SK-N-SH treated with all-trans-retinoic acid at 6 μM for 48 hours (cell line): ENCODE measurements at regions not wholly inside any gene's neighbourhood (a gene's known extent, or its start where the extent isn't known, plus 50 kb on each side); places are given as distances from the start of the nearest gene placed in this dataset.

Experiments used
- ATAC-seq: fragments of 200-7000 bp; cut with Tn5 transposase; 3 replicates; pipeline ENCODE4 v1.9.1; 2020; ENCODE audit warnings: mild to moderate bottlenecking, moderate library complexity
- ARNTL ChIP-seq: fragments of 450-650 bp; formaldehyde crosslinking; IDR thresholded peaks from 2 replicates; pipeline ENCODE4 v1.5.0; 2020; ENCODE audit warnings: low read depth, mild to moderate bottlenecking, moderate library complexity, borderline replicate concordance
- BACH2 ChIP-seq: fragments of 250-450 bp; sonication (Bioruptor Pico); IDR thresholded peaks from 2 replicates; pipeline ENCODE4 v1.9.0; 2021; ENCODE audit warnings: mild to moderate bottlenecking, borderline replicate concordance
- CSDC2 ChIP-seq: fragments of 250-450 bp; sonication (Bioruptor Pico); IDR thresholded peaks from 2 replicates; pipeline ENCODE4 v1.5.0; 2020; ENCODE audit warnings: mild to moderate bottlenecking, moderate library complexity
- CSRNP3 ChIP-seq: fragments of 250-450 bp; sonication (Bioruptor Pico); IDR thresholded peaks from 2 replicates; pipeline ENCODE4 v1.5.1; 2021; ENCODE audit warnings: mild to moderate bottlenecking, moderate library complexity
- ESRRG ChIP-seq: fragments of 250-450 bp; sonication (Bioruptor Pico); IDR thresholded peaks from 2 replicates; pipeline ENCODE4 v1.6.1; 2021; ENCODE audit warnings: mild to moderate bottlenecking
- GLIS3 ChIP-seq: fragments of 250-450 bp; sonication (Bioruptor Pico); IDR thresholded peaks from 2 replicates; pipeline ENCODE4 v1.5.0; 2020; ENCODE audit warnings: mild to moderate bottlenecking, moderate library complexity
- ISL1 ChIP-seq: fragments of 250-450 bp; sonication (Bioruptor Pico); IDR thresholded peaks from 2 replicates; pipeline ENCODE4 v2.1.2; 2022; ENCODE audit warnings: mild to moderate bottlenecking, moderate library complexity
- OSR1 ChIP-seq: fragments of 250-450 bp; sonication (Bioruptor Pico); IDR thresholded peaks from 2 replicates; pipeline ENCODE4 v1.8.0; 2022; ENCODE audit warnings: moderate library complexity, mild to moderate bottlenecking, inconsistent platforms
- PATZ1 ChIP-seq: fragments of 250-450 bp; sonication (Bioruptor Pico); IDR thresholded peaks from 2 replicates; pipeline ENCODE4 v1.8.0; 2020; ENCODE audit warnings: mild to moderate bottlenecking, moderate library complexity, borderline replicate concordance
- POU6F1 ChIP-seq: fragments of 250-450 bp; sonication (Bioruptor Pico); IDR thresholded peaks from 2 replicates; pipeline ENCODE4 v1.8.0; 2021; ENCODE audit warnings: low read depth, mild to moderate bottlenecking, moderate library complexity, borderline replicate concordance
- PPARA ChIP-seq: fragments of 250-450 bp; sonication (Bioruptor Pico); IDR thresholded peaks from 2 replicates; pipeline ENCODE4 v1.5.0; 2020; ENCODE audit warnings: mild to moderate bottlenecking, borderline replicate concordance
- RARB ChIP-seq: fragments of 250-450 bp; sonication (Bioruptor Pico); IDR thresholded peaks from 2 replicates; pipeline ENCODE4 v1.8.0; 2021; ENCODE audit warnings: mild to moderate bottlenecking, moderate library complexity
- SNAI2 ChIP-seq: fragments of 250-450 bp; sonication (Bioruptor Pico); IDR thresholded peaks from 2 replicates; pipeline ENCODE4 v1.5.0; 2020; ENCODE audit warnings: mild to moderate bottlenecking, moderate library complexity
- TCF4 ChIP-seq: fragments of 250-450 bp; sonication (Bioruptor Pico); IDR thresholded peaks from 2 replicates; pipeline ENCODE4 v1.8.0; 2021; ENCODE audit warnings: mild to moderate bottlenecking, moderate library complexity, borderline replicate concordance
- TOX ChIP-seq: fragments of 250-450 bp; sonication (Bioruptor Pico); IDR thresholded peaks from 2 replicates; pipeline ENCODE4 v1.8.0; 2021; ENCODE audit warnings: mild to moderate bottlenecking, moderate library complexity, borderline replicate concordance
- TSHZ2 ChIP-seq: fragments of 250-450 bp; sonication (Bioruptor Pico); IDR thresholded peaks from 2 replicates; pipeline ENCODE4 v1.5.0; 2020; ENCODE audit warnings: mild to moderate bottlenecking, moderate library complexity
- ZC3H10 ChIP-seq: fragments of 250-450 bp; sonication (Bioruptor Pico); IDR thresholded peaks from 2 replicates; pipeline ENCODE4 v1.5.1; 2021; ENCODE audit warnings: mild to moderate bottlenecking, moderate library complexity
- ZFP3 ChIP-seq: fragments of 250-450 bp; sonication (Bioruptor Pico); IDR thresholded peaks from 2 replicates; pipeline ENCODE4 v1.5.0; 2020; ENCODE audit warnings: mild to moderate bottlenecking, moderate library complexity
- ZFP30 ChIP-seq: fragments of 450-650 bp; formaldehyde crosslinking; IDR thresholded peaks from 2 replicates; pipeline ENCODE4 v1.5.0; 2022; ENCODE audit warnings: mild to moderate bottlenecking, moderate library complexity
- ZNF565 ChIP-seq: fragments of 450-650 bp; formaldehyde crosslinking; conservative IDR thresholded peaks from 2 replicates; pipeline ENCODE4 v1.5.0; 2020; ENCODE audit warnings: low read depth, mild to moderate bottlenecking, moderate library complexity
- ZNF70 ChIP-seq: fragments of 450-650 bp; formaldehyde crosslinking; IDR thresholded peaks from 2 replicates; pipeline ENCODE4 v1.5.0; 2020; ENCODE audit warnings: mild to moderate bottlenecking, moderate library complexity
- ZNF8 ChIP-seq: fragments of 450-650 bp; formaldehyde crosslinking; IDR thresholded peaks from 2 replicates; pipeline ENCODE4 v1.5.0; 2020; ENCODE audit warnings: mild to moderate bottlenecking, moderate library complexity

- TF ChIP-seq CSRNP3 (CRISPR knock-in tag): no peak
- no peak for TF ChIP-seq ZFP3 (CRISPR knock-in tag)
- TF ChIP-seq BACH2 (CRISPR knock-in tag): no peak
- TF ChIP-seq OSR1 (CRISPR knock-in tag): no peak
- no peak for TF ChIP-seq TCF4 (CRISPR knock-in tag)
- no peak for TF ChIP-seq TOX
- no peak for TF ChIP-seq SNAI2 (CRISPR knock-in tag)
- TF ChIP-seq TSHZ2 (CRISPR knock-in tag): no peak
- no peak for TF ChIP-seq PATZ1 (CRISPR knock-in tag)
- TF ChIP-seq POU6F1 (CRISPR knock-in tag): no peak
- no peak for TF ChIP-seq ZNF70 (CRISPR knock-in tag)
- TF ChIP-seq, all 23 proteins: peak for 0
- no peak for ATAC-seq
These were observed 229.6 kb upstream of the EGLN3 start for GRCh38 chr14:34180434-34180833.

- no peak for ATAC-seq
- TF ChIP-seq ARNTL (CRISPR knock-in tag) (no peak), POU6F1 (CRISPR knock-in tag) (no peak), ZC3H10 (CRISPR knock-in tag) (no peak), ZFP3 (CRISPR knock-in tag) (no peak), PPARA (CRISPR knock-in tag) (no peak), CSDC2 (CRISPR knock-in tag) (no peak), ISL1 (CRISPR knock-in tag) (no peak), CSRNP3 (CRISPR knock-in tag) (no peak), ZNF565 (CRISPR knock-in tag) (no peak), TSHZ2 (CRISPR knock-in tag) (no peak), ESRRG (CRISPR knock-in tag) (no peak), ZFP30 (no peak), ZNF8 (CRISPR knock-in tag) (no peak), GLIS3 (CRISPR knock-in tag) (no peak), BACH2 (CRISPR knock-in tag) (no peak), OSR1 (CRISPR knock-in tag) (no peak), TCF4 (CRISPR knock-in tag) (no peak), RARB (no peak)
These were observed 228.9 kb upstream of the EGLN3 start for GRCh38 chr14:34179727-34180126.
